Uterus (tissue), 2 donors: ENCODE measurements at regions not wholly inside any gene's neighbourhood (a gene's known extent, or its start where the extent isn't known, plus 50 kb on each side); places are given as distances from the start of the nearest gene placed in this dataset.

Experiments
- CTCF ChIP-seq, 4 experiments: fragments of 200-600 bp in 2 of 4; fragments of 450-650 bp in 2 of 4; sonication (generic) in 2 of 4; IDR thresholded peaks; one replicate each; pipeline ENCODE4 v1.5.1; 2016 to 2019; ENCODE audit warnings: antibody characterized with exemption in 4 of 4, mild to moderate bottlenecking in 2 of 4, moderate library complexity in 1 of 4
- POLR2A ChIP-seq, 2 donors: fragments of 450-650 bp; IDR thresholded peaks; one replicate each; pipeline ENCODE4 v1.6.1; 2016; ENCODE audit warnings: antibody characterized with exemption in 2 of 2, mild to moderate bottlenecking in 1 of 2, moderate library complexity in 1 of 2

DNA sequence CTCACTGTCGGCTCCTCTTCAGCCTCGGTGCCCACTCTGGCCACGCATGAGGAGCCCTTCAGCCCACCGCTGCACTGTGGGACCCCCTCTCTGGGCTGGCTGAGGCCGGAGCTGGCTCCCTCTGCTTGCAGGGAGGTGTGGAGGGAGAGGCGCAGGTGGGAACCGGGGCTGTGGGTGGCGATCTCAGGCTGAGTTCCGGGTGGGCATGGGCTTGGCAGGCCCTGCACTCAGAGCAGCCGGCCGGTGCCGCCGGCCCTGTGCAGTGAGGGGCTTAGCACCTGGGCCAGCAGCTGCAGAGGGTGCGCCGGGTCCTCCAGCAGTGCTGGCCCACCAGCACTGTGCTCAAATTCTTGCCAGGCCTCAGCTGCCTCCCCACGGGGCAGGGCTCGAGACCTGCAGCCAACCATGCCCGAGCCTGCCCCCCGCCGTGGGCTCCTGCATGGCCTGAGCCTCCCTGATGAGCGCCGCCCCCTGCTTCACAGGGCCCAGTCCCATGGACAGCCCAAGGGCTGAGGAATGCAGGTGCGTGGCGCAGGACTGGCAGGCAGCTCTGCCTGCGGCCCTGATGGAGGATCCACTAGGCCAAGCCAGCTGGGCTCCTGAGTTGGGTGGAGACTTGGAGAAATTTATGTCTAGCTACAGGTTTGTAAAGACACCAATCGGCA, 899.1 kb downstream of the SI start:
- TF ChIP-seq POLR2A (IDR thresholded peaks at IDR 0.05), result no peak
- TF ChIP-seq CTCF (IDR thresholded peaks at IDR 0.05), result no peak
